ENCODE measurements at regions not wholly inside any gene's neighbourhood (a gene's known extent, or its start where the extent isn't known, plus 50 kb on each side); places are given as distances from the start of the nearest gene placed in this dataset.

DNA sequence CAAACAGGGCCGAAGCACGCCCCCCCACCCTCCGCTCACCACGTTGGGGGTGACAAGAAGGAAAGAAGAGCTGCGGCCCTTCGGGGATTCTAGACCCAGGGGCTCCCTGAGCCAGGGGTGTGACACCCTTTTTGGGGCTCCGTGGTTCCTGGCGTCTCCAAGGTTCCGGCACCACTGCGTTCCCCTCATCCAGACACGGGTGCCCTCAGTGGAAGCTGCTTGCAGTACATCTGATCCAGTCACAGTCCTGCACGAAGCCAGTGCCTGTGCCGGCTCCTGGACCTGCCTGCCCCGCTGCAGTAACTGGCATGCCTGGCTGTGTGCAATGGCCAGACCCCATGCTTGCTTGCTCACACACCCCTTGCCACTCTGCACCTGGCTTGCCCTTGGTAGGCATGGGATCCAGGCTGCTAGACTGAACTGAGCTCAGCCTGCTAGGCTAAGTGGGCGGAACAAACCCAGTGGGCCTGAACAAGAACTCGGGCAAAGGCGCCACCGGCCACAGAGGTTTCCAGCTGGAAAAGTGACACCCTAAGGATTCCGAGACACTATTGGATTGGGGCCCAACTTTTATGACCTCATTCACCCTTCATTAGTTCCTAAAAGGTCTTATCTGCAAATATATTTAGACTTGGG, 420.4 kb upstream of the AGA start:
- TF ChIP-seq, protein P1, sequence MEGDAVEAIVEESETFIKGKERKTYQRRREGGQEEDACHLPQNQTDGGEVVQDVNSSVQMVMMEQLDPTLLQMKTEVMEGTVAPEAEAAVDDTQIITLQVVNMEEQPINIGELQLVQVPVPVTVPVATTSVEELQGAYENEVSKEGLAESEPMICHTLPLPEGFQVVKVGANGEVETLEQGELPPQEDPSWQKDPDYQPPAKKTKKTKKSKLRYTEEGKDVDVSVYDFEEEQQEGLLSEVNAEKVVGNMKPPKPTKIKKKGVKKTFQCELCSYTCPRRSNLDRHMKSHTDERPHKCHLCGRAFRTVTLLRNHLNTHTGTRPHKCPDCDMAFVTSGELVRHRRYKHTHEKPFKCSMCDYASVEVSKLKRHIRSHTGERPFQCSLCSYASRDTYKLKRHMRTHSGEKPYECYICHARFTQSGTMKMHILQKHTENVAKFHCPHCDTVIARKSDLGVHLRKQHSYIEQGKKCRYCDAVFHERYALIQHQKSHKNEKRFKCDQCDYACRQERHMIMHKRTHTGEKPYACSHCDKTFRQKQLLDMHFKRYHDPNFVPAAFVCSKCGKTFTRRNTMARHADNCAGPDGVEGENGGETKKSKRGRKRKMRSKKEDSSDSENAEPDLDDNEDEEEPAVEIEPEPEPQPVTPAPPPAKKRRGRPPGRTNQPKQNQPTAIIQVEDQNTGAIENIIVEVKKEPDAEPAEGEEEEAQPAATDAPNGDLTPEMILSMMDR (IDR thresholded peaks at IDR 0.05; ENCODE audit: low read depth, low read length, missing control alignments) = no peak

DNA sequence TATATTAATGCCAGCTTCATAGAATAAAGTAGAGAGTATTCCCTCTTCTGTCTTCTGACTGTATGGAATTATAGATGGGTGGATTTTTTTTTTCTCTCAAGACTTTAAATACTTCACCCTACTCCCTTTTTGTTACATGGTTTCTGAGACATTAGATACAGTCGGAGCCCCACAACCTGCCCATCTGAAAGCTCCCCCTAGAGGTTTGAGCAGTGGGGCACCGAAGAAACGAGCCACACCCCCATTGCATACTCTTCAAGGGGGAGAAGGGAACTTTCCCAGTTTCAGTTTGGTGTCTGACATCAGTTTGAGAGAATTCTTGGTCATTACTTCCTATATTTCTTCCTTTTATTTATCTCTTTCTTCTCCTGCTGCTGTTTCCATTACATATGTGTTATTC, 437.6 kb upstream of the AGA start:
- DNase-seq (ENCODE audit: extremely low read depth, low read depth) = no peak
- no peak overlapping the region for H3K4me3 ChIP-seq (replicated peaks; ENCODE audit: low read depth, low read length)
- TF ChIP-seq, protein P1 (IDR thresholded peaks at IDR 0.05; ENCODE audit: low read depth, low read length, missing control alignments) = no peak

More for the DNA sequence above, 420.4 kb upstream of the AGA start:
- H3K4me3 ChIP-seq (replicated peaks; ENCODE audit: low read depth, low read length) = no peak overlapping the region
- no peak for DNase-seq (ENCODE audit: extremely low read depth, low read depth)

DNA sequence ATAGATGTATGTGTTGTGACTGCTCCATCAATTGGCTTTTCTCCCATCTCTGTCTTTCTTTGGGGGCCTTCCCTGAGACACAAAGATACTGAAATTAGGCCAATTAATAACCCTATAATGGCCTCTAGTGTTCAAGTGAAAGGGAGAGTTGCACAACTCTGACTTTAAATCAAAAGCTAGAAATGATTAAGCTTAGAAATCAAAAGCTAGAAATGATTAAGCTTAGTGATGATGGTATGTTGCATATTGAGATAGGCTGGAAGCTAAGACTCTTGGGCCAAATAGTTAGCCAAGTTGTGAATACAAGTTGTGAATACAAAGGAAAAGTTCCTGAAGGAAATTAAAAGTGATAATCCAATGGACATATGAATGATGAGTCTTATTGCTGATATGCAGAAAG, 452.9 kb upstream of the AGA start:
- no peak overlapping the region for H3K4me3 ChIP-seq (replicated peaks; ENCODE audit: low read depth, low read length)
- no peak for DNase-seq (ENCODE audit: extremely low read depth, low read depth)
- TF ChIP-seq, protein P1 (IDR thresholded peaks at IDR 0.05; ENCODE audit: low read depth, low read length, missing control alignments) = no peak

DNA sequence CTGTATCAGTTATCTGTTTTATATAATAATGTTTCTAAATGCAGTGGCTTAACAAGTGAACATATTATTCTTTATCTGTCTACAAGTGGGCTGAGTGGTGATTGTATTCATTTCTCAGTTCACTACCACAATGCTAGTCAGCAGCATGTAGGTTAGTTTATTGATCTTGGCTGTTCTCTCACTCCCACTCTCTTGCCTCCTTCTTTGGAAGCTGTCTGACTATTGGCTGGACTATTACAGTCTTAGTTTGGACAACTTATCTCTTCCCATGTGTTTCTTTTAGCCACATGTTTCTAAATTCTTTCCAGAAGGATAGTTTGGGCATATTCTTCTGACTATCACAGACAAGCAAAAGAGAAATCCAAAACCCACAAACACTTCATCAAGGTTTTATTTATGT, 459.5 kb upstream of the AGA start:
- no peak overlapping the region for H3K4me3 ChIP-seq (replicated peaks; ENCODE audit: low read depth, low read length)
- TF ChIP-seq, protein P1 (IDR thresholded peaks at IDR 0.05; ENCODE audit: low read depth, low read length, missing control alignments) = no peak
- no peak for DNase-seq (ENCODE audit: extremely low read depth, low read depth)

- TF ChIP-seq, protein P1 (IDR thresholded peaks at IDR 0.05; ENCODE audit: low read depth, low read length, missing control alignments) = no peak
- H3K4me3 ChIP-seq (replicated peaks; ENCODE audit: low read depth, low read length) = no peak overlapping the region
- DNase-seq (ENCODE audit: extremely low read depth, low read depth) = no peak
These were observed 460.1 kb upstream of the AGA start for GRCh38 chr4:177902386-177902785.

GRCh38 chr4:177907736-177908424, 465.6 kb upstream of the AGA start:
- H3K4me3 ChIP-seq (replicated peaks; ENCODE audit: low read depth, low read length) = no peak overlapping the region
- DNase-seq (ENCODE audit: extremely low read depth, low read depth) = no peak
- TF ChIP-seq, protein P1 (IDR thresholded peaks at IDR 0.05; ENCODE audit: low read depth, low read length, missing control alignments) = no peak

Data from HFF-Myc (cell line).